GM20000 (cell line): ENCODE measurements at regions not wholly inside any gene's neighbourhood (a gene's known extent, or its start where the extent isn't known, plus 50 kb on each side); places are given as distances from the start of the nearest gene placed in this dataset.

Experiments used
- DNase-seq: peaks from one replicate; pipeline ENCODE4 v3.0.0; 2012; ENCODE audit warnings: low spot score
- CTCF ChIP-seq: IDR thresholded peaks from 2 replicates; pipeline ENCODE4 v1.5.1; 2012; ENCODE audit warnings: mild to moderate bottlenecking, control low read depth; ENCODE audit errors: extremely low read depth, missing control alignments

- peak; percentile 38 for DNase-seq
- TF ChIP-seq CTCF, result no peak
These were observed 192.7 kb downstream of the BUD13 start for GRCh38 chr11:116579857-116580727.

GRCh38 chr11:116579031-116579653, 193.6 kb downstream of the BUD13 start:
- TF ChIP-seq CTCF, result no peak
- no peak for DNase-seq

- no peak for DNase-seq
- TF ChIP-seq CTCF, result no peak
These were observed 194.8 kb downstream of the BUD13 start for GRCh38 chr11:116577956-116578355.

GRCh38 chr11:116577273-116577672, 195.5 kb downstream of the BUD13 start:
- TF ChIP-seq CTCF, result no peak

GRCh38 chr11:116576526-116576925, 196.3 kb downstream of the BUD13 start:
- DNase-seq, result no peak
- TF ChIP-seq CTCF, result no peak

More at GRCh38 chr11:116577273-116577672, 195.5 kb downstream of the BUD13 start:
- DNase-seq, result no peak

GRCh38 chr11:116567721-116568242, 205.0 kb downstream of the BUD13 start:
- TF ChIP-seq CTCF, result no peak
- no peak for DNase-seq

GRCh38 chr11:116563712-116564047, 209.1 kb downstream of the BUD13 start:
- TF ChIP-seq CTCF, result no peak
- no peak for DNase-seq
